HG03460 (cell line): ENCODE measurements at regions not wholly inside any gene's neighbourhood (a gene's known extent, or its start where the extent isn't known, plus 50 kb on each side); places are given as distances from the start of the nearest gene placed in this dataset.
"Not testable (repeated sequence)": the region's sequence is repeated elsewhere in the genome, so short reads cannot be mapped to it uniquely, and the experiment has no call there.

ENCODE experiments used
- ATAC-seq: cut with Tn5 transposase; IDR thresholded peaks from one replicate; pipeline ENCODE4 v1.9.1; 2021; ENCODE audit not compliant: unreplicated experiment

DNA sequence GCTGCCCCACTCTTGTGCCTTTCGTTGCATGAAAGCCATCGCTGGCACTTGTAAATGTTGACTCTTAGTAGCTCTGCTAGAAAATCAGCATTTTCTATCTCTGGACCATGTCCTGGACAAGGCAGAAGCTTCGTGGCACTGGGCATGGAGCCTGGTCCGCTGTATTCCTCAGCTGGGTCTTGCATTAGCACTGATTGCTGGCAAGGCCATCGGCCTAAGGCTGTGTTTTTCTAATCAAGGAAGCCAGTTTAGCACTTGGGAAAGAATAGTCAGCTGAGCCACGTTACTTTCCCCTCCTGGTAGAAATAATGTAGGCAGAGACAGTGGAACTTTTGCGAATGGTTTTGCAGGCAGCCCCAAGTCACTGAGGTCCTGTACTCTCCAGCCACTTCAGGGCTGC lies 180.2 kb upstream of the EOLA2 start:
- no peak for ATAC-seq

DNA sequence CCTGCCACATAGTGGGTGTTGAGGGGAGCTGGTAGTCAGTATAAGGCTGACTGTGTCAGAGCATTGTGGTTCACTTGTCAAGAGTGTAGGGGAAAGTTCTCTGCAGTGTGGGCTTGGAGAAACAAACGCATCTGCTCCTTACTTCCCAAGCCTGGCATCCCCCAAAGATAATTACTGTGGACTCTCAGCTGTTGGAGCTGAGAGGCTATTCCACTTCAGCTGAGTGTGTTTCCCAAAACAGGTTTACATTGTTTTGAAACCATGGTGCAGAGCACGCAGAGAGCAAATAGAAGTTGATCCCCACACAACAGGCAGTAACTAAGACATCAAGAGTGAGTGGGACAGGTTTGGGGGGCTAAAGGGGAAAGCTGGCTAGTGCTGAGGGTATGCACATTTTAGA lies 181.0 kb upstream of the EOLA2 start:
- ATAC-seq = no peak

GRCh38 chrX:150125045-150125444 lies 186.8 kb upstream of the EOLA2 start:
- not testable (repeated sequence) for ATAC-seq

GRCh38 chrX:150127216-150127615 lies 188.9 kb upstream of the EOLA2 start:
- ATAC-seq = no peak

DNA sequence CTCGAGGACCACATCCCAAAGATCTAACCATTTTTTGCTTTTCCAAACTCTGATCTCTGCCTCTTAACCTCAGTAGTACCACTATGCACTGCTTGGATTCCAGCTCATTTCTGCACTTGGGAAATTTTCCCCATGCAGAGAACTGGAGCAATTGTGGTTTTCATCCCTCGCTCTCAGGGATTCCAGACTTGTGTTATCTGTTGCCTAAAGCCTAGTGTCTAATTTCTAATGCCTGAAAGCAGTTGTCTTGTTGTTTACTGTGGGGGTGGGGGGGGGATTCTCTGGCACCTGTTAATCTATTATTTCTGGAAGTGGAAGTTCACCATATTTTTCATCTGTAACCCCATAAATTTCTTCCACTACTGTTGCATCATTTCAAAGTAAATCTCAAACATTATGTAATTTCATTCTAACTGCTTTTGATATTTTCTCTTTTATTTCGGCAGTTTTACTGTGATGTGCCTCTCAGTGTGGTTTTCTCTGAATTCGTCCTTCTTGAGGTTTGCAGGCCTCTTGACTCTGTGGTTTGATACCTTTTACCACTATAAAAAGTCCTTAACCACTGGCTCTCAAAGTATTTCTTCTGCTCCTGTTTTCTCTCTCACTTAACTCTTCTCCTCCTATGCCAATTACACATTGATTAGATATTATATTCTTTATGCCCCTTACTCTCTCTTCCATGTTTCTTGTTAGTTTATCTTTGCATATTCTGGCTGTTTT lies 205.6 kb upstream of the EOLA2 start:
- no peak for ATAC-seq

GRCh38 chrX:150146271-150146896 lies 208.1 kb upstream of the EOLA2 start:
- ATAC-seq = no peak

DNA sequence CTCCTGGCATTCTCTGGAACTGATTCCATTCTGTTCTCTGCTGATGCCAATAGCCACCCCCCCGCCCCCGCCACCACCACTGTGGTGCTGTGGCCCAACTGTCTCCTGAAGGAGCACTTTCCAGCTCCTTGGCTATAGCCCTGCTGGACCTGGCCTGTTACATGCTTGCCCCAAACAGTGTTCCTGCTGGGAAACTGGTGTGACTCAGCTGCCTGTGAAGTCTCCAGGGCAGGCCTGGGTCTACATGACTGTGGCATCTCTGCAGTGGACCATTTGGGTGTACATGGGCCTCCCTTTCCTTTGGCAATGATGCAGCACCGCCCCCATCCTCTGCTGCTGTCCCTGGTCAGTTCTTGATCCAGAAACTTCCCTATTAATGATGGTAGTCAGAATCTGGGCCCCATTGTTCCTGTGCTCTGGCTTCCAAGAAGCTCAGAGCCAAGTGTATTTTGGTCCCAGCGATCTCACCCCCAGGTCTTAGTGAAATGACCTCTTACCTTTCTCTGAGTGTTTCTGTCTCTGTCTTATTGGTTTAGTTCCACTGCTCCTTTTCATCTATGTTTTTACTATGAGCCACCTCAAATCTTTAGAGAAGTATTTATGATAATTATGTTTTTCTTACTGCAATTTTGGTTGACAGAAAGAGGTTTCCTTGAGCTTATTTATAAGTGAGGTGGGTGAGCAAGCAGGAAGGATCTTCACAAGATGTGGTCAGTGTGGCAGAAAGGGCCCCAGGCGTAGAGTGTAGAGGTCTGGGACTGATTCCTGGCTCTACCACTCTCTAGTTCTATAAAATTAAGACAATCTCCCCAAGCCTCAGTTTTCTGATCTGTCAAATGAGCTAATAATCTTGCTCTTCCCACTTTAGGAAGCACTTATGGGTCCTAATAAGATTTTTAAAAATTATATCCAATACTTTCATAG lies 210.7 kb upstream of the EOLA2 start:
- no peak for ATAC-seq

DNA sequence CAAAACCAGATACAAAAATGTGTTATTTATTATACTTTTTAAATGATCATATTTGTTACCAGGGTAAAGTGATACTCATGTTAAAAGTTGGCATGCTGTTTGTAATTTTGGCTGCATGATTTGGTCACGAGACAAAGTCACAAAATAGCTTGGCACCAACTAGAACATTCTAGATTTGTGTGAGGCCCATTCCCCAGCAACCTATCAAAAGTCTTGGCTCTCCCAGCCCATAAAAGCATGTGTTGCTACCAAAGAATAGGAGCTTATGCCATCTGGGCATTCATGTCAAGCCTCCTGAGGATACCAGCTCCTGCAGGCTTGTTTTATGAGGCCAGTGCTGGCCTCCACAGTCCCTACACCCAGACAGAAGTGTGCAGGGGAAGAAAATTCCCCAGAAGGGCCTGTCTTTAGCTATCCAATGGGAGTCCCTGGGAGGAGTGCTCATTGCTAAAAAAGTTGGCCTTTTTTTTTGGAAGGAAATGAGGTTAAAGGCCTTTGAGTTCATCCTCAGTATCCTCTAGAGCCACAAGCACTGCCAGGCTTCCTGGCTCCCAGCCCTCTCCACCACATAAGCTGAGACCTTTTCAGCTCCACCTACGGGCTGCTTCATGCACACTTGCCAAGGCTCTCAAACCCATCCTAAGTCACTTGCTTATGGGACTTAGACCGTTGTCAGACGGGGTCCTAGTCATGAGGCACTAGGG lies 211.9 kb upstream of the EOLA2 start:
- ATAC-seq = no peak

DNA sequence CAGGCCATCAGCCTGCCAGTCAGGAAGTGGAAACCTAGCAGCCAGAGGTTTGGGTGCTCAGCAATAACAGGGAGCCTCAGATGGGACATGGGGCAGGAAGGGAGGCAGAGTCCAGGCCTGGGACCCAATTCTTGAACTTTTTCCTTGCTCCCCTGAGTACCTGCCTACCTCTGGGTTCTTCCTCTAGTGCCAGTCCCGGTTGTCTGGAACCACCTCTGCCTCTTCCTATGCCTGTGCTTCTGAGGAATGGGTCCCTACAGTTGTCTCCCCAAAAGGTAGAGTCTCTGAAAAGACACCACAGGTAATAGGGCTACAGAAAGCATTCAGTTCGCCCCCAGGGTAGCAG lies 212.4 kb upstream of the MAMLD1 start:
- ATAC-seq = no peak

GRCh38 chrX:150152036-150152435 lies 211.1 kb upstream of the MAMLD1 start:
- ATAC-seq = no peak

GRCh38 chrX:150152546-150152945 lies 210.6 kb upstream of the MAMLD1 start:
- no peak for ATAC-seq

DNA sequence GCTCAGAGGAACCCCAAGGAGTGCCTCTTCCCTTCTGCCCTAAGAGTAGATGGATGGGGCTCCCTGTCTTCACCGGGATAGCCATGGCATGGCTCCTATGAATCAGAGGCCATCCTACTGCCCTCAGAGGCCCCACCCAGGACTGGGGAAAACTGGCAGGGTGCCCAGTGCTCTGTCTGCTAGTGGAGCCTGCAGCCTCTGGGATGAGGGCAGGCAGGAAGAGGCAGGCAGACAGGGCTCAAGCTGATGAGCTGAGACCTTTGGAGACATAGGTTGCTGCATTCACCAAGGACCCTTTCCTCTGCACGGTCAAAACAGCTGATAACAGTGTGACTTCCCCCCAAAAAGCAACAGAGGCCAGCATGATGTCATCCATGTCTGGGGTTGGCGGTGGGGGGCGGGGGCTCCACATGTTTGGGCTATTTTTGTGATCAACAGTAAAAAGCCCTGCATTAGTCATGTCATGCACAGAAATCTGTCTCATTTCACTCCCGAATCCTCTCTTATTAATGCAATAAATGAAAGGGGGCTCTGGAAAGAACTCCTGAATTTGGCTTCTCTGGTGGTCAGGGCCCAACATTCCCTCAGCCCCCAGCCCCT lies 207.6 kb upstream of the MAMLD1 start:
- no peak for ATAC-seq

- no peak for ATAC-seq
Observed at GRCh38 chrX:150156615-150157014, 206.5 kb upstream of the MAMLD1 start.

- ATAC-seq = no peak
Observed at GRCh38 chrX:150157291-150157690, 205.8 kb upstream of the MAMLD1 start.

- no peak for ATAC-seq
Observed at GRCh38 chrX:150158554-150159332, 204.4 kb upstream of the MAMLD1 start.

DNA sequence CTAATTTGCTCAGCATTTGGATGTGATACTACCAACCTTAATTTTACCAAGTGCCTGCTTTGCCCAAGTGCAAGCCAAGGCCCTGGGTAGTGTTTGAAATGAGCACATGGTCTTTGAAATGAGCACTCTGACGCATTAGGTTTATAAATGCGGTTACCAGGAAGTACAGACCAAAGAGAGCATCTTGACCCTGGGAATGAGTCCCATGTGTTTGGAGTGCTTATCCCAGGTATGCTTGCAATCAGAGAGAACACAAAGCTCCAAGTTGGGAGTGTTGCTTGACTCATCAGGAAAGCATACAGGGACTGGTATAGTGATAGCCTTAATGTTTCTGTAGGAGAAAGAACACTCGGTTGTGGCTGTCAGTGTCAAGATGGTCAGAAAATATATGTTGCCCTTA lies 203.6 kb upstream of the MAMLD1 start:
- ATAC-seq = no peak

DNA sequence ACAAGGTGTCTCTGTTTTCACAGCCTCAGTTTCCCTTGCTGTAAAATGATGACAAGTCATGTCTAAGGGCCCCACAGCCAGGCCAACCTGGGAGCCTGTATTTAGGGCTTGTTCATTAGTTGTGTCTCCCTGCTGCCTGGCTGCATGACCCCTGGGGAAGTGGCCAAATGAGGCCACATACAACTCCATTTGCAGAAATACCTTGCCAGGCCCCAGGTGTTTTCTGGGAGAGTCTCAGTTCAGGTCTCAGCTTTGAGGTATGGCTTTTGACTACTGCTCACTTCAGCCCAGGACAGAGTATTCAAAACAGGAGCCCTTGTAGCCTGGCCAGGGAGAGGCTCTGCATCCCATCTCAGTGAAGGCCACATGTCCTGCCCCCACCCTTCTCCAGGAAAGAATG lies 202.5 kb upstream of the MAMLD1 start:
- ATAC-seq = no peak

DNA sequence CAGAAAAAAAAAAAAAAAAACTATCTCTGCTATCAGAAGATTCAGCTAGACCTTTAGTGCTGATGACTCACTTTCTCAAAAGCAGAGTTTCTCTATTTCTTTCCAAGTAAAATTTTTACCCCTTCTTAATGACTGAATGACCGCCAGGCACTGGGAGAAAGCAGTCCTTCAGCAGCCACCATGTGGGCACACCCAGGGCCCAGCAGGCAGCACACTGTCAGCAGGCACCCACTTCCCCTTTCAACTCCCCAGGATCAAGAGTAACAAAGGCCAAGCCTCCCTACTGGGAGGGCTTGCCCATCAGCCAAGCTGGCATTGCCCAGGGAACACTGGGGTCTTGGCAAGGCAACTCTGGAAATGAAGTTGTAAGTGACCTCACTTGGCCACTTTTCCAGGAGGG lies 201.9 kb upstream of the MAMLD1 start:
- no peak for ATAC-seq

GRCh38 chrX:150162141-150162540 lies 201.0 kb upstream of the MAMLD1 start:
- no peak for ATAC-seq
